ENCODE measurements at regions not wholly inside any gene's neighbourhood (a gene's known extent, or its start where the extent isn't known, plus 50 kb on each side); places are given as distances from the start of the nearest gene placed in this dataset.

DNA sequence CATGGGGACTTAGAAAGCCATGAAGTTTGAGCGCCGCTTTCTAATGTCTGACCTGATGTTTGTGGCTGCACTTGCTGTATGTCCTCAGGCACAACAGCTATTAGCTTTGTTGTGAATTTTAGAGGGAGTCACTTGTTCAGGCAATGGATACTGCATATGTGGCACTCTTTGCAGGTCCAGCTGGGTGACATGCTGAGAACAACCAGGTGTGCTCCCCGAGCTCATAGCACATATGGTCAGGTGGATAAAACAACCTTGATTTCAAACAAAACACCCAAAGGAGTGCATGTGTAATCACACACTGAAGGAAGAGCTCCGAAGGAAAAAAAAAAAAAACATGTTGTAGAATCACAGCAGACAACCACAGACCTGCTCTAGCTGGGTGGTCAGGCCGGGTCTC lies 178.6 kb downstream of the BACH1 start (continued):
- TF ChIP-seq, protein P1, sequence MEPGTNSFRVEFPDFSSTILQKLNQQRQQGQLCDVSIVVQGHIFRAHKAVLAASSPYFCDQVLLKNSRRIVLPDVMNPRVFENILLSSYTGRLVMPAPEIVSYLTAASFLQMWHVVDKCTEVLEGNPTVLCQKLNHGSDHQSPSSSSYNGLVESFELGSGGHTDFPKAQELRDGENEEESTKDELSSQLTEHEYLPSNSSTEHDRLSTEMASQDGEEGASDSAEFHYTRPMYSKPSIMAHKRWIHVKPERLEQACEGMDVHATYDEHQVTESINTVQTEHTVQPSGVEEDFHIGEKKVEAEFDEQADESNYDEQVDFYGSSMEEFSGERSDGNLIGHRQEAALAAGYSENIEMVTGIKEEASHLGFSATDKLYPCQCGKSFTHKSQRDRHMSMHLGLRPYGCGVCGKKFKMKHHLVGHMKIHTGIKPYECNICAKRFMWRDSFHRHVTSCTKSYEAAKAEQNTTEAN (CRISPR knock-in tag; IDR thresholded peaks at IDR 0.05) = no peak
- TF ChIP-seq SMAD3 (CRISPR knock-in tag; IDR thresholded peaks at IDR 0.05; ENCODE audit: borderline replicate concordance) = no peak
- TF ChIP-seq ZNF425 (CRISPR knock-in tag; conservative IDR thresholded peaks at IDR 0.05) = no peak
- TF ChIP-seq ZNF423 (CRISPR knock-in tag; IDR thresholded peaks at IDR 0.05) = no peak
- no peak for TF ChIP-seq NR3C1 (CRISPR knock-in tag; conservative IDR thresholded peaks at IDR 0.05; ENCODE audit: low read depth)
- no peak for TF ChIP-seq FOXP4 (CRISPR knock-in tag; IDR thresholded peaks at IDR 0.05)
- no peak for TF ChIP-seq AR (CRISPR knock-in tag; IDR thresholded peaks at IDR 0.05)
- TF ChIP-seq, protein P2, sequence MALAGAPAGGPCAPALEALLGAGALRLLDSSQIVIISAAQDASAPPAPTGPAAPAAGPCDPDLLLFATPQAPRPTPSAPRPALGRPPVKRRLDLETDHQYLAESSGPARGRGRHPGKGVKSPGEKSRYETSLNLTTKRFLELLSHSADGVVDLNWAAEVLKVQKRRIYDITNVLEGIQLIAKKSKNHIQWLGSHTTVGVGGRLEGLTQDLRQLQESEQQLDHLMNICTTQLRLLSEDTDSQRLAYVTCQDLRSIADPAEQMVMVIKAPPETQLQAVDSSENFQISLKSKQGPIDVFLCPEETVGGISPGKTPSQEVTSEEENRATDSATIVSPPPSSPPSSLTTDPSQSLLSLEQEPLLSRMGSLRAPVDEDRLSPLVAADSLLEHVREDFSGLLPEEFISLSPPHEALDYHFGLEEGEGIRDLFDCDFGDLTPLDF (CRISPR knock-in tag; IDR thresholded peaks at IDR 0.05) = no peak
- no peak for TF ChIP-seq ESRRA (CRISPR knock-in tag; IDR thresholded peaks at IDR 0.05; ENCODE audit: borderline replicate concordance)

DNA sequence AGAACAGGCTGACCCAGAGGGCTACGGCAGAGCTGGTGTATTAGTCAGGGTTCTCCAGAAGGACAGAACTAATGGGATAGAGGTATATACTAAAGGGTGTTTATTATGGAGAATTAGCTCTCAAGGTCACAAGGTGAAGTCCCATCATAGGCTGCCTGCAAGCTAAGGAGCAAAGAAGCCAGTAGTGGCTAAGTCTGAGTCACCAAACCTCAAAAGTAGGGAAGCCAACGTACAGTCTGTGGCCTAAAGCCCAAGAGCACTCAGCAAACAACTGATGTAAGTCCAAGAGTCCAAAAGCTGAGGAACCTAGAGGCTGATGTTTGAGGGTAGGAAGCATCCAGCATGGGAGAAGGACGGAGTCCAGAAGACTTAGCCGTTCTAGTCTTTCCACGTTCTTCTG lies 179.2 kb downstream of the BACH1 start:
- Mint-ChIP-seq H3K27me3 (ENCODE audit: low read depth) (no peaks in the 10 kb centered on the region), H3K9me3 (peaks cover 6% of the 10 kb centered on the region; the same call in 1 of the 2 replicates), H3K4me3 (no peak overlapping the region), H3K36me3 (no peaks in the 10 kb centered on the region), H3K27ac (no peak overlapping the region), H3K4me1 (peaks cover 13% of the 10 kb centered on the region)
- CTCF ChIA-PET = interaction anchor here (1.2 to 1.4 kb wide), 3 partner anchors 22 to 374 kb away, joined by 4 to 8 read pairs (median 7); no protein-coding TSS in a partner anchor
- POLR2A ChIA-PET = no interaction called here
- no peak for DNase-seq (ENCODE audit: low spot score)
- no peak for ATAC-seq
- no peak for TF ChIP-seq MAX (CRISPR knock-in tag; IDR thresholded peaks at IDR 0.05)
- TF ChIP-seq, protein P3, sequence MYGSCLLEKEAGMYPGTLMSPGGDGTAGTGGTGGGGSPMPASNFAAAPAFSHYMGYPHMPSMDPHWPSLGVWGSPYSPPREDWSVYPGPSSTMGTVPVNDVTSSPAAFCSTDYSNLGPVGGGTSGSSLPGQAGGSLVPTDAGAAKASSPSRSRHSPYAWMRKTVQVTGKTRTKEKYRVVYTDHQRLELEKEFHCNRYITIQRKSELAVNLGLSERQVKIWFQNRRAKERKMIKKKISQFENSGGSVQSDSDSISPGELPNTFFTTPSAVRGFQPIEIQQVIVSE (CRISPR knock-in tag; IDR thresholded peaks at IDR 0.05; ENCODE audit: borderline replicate concordance) = no peak

DNA sequence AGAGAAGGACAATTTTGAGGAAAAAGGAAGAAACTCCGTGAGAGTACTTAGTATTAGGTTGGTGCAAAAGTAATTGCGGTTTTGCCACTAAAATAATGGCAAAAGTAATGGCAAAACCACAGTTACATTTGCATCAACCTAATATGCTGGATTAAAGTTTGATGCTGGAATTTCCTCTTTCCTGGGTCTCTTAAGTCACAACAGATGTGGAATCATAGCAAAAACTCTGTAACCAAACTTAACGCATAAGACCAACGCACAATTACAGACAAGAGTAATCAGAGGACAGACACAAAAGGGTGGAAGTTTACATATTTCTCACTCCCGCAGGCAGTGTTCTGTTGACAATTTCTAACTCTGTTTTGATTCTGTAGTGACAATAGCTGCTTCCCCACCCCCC lies 182.4 kb downstream of the BACH1 start:
- no peak for DNase-seq (ENCODE audit: low spot score)
- Mint-ChIP-seq H3K36me3 (peaks cover 6% of the 10 kb centered on the region), H3K27ac (no peak overlapping the region), H3K27me3 (ENCODE audit: low read depth) (no peaks in the 10 kb centered on the region; the same call in 1 of the 2 replicates), H3K4me1 (peaks cover 17% of the 10 kb centered on the region), H3K4me3 (no peak overlapping the region), H3K9me3 (peaks cover 13% of the 10 kb centered on the region)
- ATAC-seq = no peak
- CTCF ChIA-PET = no interaction called here
- POLR2A ChIA-PET = no interaction called here
- no peak for TF ChIP-seq CREB1 (CRISPR knock-in tag; IDR thresholded peaks at IDR 0.05)
- TF ChIP-seq HMGA2 (CRISPR knock-in tag; IDR thresholded peaks at IDR 0.05) = no peak
- TF ChIP-seq ZNF512 (CRISPR knock-in tag; IDR thresholded peaks at IDR 0.05; ENCODE audit: borderline replicate concordance) = no peak
- TF ChIP-seq, protein P4, sequence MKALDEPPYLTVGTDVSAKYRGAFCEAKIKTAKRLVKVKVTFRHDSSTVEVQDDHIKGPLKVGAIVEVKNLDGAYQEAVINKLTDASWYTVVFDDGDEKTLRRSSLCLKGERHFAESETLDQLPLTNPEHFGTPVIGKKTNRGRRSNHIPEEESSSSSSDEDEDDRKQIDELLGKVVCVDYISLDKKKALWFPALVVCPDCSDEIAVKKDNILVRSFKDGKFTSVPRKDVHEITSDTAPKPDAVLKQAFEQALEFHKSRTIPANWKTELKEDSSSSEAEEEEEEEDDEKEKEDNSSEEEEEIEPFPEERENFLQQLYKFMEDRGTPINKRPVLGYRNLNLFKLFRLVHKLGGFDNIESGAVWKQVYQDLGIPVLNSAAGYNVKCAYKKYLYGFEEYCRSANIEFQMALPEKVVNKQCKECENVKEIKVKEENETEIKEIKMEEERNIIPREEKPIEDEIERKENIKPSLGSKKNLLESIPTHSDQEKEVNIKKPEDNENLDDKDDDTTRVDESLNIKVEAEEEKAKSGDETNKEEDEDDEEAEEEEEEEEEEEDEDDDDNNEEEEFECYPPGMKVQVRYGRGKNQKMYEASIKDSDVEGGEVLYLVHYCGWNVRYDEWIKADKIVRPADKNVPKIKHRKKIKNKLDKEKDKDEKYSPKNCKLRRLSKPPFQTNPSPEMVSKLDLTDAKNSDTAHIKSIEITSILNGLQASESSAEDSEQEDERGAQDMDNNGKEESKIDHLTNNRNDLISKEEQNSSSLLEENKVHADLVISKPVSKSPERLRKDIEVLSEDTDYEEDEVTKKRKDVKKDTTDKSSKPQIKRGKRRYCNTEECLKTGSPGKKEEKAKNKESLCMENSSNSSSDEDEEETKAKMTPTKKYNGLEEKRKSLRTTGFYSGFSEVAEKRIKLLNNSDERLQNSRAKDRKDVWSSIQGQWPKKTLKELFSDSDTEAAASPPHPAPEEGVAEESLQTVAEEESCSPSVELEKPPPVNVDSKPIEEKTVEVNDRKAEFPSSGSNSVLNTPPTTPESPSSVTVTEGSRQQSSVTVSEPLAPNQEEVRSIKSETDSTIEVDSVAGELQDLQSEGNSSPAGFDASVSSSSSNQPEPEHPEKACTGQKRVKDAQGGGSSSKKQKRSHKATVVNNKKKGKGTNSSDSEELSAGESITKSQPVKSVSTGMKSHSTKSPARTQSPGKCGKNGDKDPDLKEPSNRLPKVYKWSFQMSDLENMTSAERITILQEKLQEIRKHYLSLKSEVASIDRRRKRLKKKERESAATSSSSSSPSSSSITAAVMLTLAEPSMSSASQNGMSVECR (CRISPR knock-in tag; IDR thresholded peaks at IDR 0.05; ENCODE audit: borderline replicate concordance) = no peak
- TF ChIP-seq ATF1 (CRISPR knock-in tag; IDR thresholded peaks at IDR 0.05) = no peak

Measured in WTC11 (cell line).